ENCODE measurements at regions not wholly inside any gene's neighbourhood (a gene's known extent, or its start where the extent isn't known, plus 50 kb on each side); places are given as distances from the start of the nearest gene placed in this dataset.

DNA sequence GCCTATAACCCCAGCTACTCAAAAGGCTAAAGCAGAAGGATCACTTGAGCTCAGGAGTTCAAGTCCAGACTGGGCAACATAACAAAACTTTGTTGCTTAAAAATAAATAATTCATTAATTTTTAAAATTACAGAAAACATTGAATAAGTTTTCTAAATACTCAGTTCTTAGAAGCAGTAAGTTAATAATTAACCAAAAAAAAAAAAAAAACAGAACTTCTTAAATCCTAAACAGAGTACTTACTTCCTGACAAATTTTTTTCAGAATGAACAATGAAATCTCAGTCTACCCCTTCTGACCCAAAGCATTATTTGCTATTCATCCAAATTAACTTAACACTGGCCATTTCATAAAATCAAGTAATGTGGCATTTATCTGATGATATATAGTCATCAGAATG is 65.4 kb upstream of the ARHGAP32 start:
- TF ChIP-seq REXO4 (CRISPR knock-in tag; IDR thresholded peaks at IDR 0.05; ENCODE audit: borderline replicate concordance) (no peak), ONECUT2 (CRISPR knock-in tag; IDR thresholded peaks at IDR 0.05) (no peak), KDM5B (CRISPR knock-in tag; IDR thresholded peaks at IDR 0.05; ENCODE audit: borderline replicate concordance) (no peak), SP1 (IDR thresholded peaks at IDR 0.05) (no peak), SP1 (CRISPR knock-in tag; IDR thresholded peaks at IDR 0.05) (no peak), KDM4B (CRISPR knock-in tag; IDR thresholded peaks at IDR 0.05) (no peak), CEBPZ (IDR thresholded peaks at IDR 0.05; ENCODE audit: low read length) (no peak), ZNF318 (CRISPR knock-in tag; IDR thresholded peaks at IDR 0.05) (no peak), ZNF670 (CRISPR knock-in tag; IDR thresholded peaks at IDR 0.05; ENCODE audit: borderline replicate concordance) (no peak), ZNF205 (CRISPR knock-in tag; IDR thresholded peaks at IDR 0.05) (no peak), ZNF780A (CRISPR knock-in tag; IDR thresholded peaks at IDR 0.05) (no peak)
- TF ChIP-seq, protein P1, sequence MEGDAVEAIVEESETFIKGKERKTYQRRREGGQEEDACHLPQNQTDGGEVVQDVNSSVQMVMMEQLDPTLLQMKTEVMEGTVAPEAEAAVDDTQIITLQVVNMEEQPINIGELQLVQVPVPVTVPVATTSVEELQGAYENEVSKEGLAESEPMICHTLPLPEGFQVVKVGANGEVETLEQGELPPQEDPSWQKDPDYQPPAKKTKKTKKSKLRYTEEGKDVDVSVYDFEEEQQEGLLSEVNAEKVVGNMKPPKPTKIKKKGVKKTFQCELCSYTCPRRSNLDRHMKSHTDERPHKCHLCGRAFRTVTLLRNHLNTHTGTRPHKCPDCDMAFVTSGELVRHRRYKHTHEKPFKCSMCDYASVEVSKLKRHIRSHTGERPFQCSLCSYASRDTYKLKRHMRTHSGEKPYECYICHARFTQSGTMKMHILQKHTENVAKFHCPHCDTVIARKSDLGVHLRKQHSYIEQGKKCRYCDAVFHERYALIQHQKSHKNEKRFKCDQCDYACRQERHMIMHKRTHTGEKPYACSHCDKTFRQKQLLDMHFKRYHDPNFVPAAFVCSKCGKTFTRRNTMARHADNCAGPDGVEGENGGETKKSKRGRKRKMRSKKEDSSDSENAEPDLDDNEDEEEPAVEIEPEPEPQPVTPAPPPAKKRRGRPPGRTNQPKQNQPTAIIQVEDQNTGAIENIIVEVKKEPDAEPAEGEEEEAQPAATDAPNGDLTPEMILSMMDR (CRISPR knock-in tag; IDR thresholded peaks at IDR 0.05): no peak
- TF ChIP-seq, protein P2, sequence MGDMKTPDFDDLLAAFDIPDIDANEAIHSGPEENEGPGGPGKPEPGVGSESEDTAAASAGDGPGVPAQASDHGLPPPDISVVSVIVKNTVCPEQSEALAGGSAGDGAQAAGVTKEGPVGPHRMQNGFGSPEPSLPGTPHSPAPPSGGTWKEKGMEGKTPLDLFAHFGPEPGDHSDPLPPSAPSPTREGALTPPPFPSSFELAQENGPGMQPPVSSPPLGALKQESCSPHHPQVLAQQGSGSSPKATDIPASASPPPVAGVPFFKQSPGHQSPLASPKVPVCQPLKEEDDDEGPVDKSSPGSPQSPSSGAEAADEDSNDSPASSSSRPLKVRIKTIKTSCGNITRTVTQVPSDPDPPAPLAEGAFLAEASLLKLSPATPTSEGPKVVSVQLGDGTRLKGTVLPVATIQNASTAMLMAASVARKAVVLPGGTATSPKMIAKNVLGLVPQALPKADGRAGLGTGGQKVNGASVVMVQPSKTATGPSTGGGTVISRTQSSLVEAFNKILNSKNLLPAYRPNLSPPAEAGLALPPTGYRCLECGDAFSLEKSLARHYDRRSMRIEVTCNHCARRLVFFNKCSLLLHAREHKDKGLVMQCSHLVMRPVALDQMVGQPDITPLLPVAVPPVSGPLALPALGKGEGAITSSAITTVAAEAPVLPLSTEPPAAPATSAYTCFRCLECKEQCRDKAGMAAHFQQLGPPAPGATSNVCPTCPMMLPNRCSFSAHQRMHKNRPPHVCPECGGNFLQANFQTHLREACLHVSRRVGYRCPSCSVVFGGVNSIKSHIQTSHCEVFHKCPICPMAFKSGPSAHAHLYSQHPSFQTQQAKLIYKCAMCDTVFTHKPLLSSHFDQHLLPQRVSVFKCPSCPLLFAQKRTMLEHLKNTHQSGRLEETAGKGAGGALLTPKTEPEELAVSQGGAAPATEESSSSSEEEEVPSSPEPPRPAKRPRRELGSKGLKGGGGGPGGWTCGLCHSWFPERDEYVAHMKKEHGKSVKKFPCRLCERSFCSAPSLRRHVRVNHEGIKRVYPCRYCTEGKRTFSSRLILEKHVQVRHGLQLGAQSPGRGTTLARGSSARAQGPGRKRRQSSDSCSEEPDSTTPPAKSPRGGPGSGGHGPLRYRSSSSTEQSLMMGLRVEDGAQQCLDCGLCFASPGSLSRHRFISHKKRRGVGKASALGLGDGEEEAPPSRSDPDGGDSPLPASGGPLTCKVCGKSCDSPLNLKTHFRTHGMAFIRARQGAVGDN (CRISPR knock-in tag; IDR thresholded peaks at IDR 0.05): no peak

Data from HepG2 (cell line).